Testis (tissue), 2 donors: ENCODE measurements at regions not wholly inside any gene's neighbourhood (a gene's known extent, or its start where the extent isn't known, plus 50 kb on each side); places are given as distances from the start of the nearest gene placed in this dataset.

Experiments used
- CTCF ChIP-seq, 3 experiments: fragments of 450-650 bp in 2 of 3; fragments of 200-600 bp in 1 of 3; sonication (generic) in 1 of 3; IDR thresholded peaks; one replicate each; pipeline ENCODE4 v1.5.1; 2016 to 2019; ENCODE audit warnings: antibody characterized with exemption in 3 of 3, mild to moderate bottlenecking in 2 of 3, moderate library complexity in 1 of 3
- POLR2A ChIP-seq: fragments of 450-650 bp; IDR thresholded peaks from one replicate; pipeline ENCODE4 v1.6.1; 2017; ENCODE audit warnings: antibody characterized with exemption, mild to moderate bottlenecking, moderate library complexity

GRCh38 chr7:156334636-156335035 lies 305.9 kb upstream of the RNF32 start:
- TF ChIP-seq CTCF (IDR thresholded peaks at IDR 0.05) (no peak), POLR2A (no peak)
